Prostate gland (tissue), 2 donors: ENCODE measurements at regions not wholly inside any gene's neighbourhood (a gene's known extent, or its start where the extent isn't known, plus 50 kb on each side); places are given as distances from the start of the nearest gene placed in this dataset.

Experiments used
- CTCF ChIP-seq, 4 experiments: fragments of 200-600 bp in 2 of 4; fragments of 450-650 bp in 2 of 4; sonication (generic) in 2 of 4; IDR thresholded peaks; 1 replicate in 3 of 4; 2 replicates in 1 of 4; pipeline ENCODE4 v1.5.1; 2016 to 2019; ENCODE audit warnings: antibody characterized with exemption in 4 of 4, mild to moderate bottlenecking in 2 of 4, moderate library complexity in 2 of 4
- POLR2A ChIP-seq: fragments of 450-650 bp; IDR thresholded peaks from one replicate; pipeline ENCODE4 v1.6.1; 2016; ENCODE audit warnings: antibody characterized with exemption, mild to moderate bottlenecking
- POLR2AphosphoS5 ChIP-seq: sonication (generic); formaldehyde crosslinking; IDR thresholded peaks from one replicate; pipeline ENCODE4 v1.6.1; 2017; ENCODE audit warnings: antibody characterized with exemption

GRCh38 chr7:51456-52068 lies 140.8 kb upstream of the FAM20C start:
- TF ChIP-seq CTCF (IDR thresholded peaks at IDR 0.05) (no peak), POLR2A (no peak), POLR2AphosphoS5 (no peak)
